Pulmonary artery endothelial cell (primary cell): ENCODE measurements at regions not wholly inside any gene's neighbourhood (a gene's known extent, or its start where the extent isn't known, plus 50 kb on each side); places are given as distances from the start of the nearest gene placed in this dataset.
"Not testable (repeated sequence)": the region's sequence is repeated elsewhere in the genome, so short reads cannot be mapped to it uniquely, and the experiment has no call there.

Experiments used
- DNase-seq: peaks from one replicate; pipeline ENCODE4 v3.0.0-alpha.2; 2011; ENCODE audit warnings: low read depth, low spot score

GRCh38 chr3:79976466-79976865, 208.7 kb upstream of the ROBO1 start:
- DNase-seq, result no peak

GRCh38 chr3:79973917-79974595, 206.3 kb upstream of the ROBO1 start:
- DNase-seq, result no peak

- no peak for DNase-seq
These were observed 205.7 kb upstream of the ROBO1 start for GRCh38 chr3:79973482-79973881.

GRCh38 chr3:79968418-79968817, 200.6 kb upstream of the ROBO1 start:
- DNase-seq, result no peak

GRCh38 chr3:79960594-79960993, 192.8 kb upstream of the ROBO1 start:
- no peak for DNase-seq

- DNase-seq, result no peak
These were observed 189.3 kb upstream of the ROBO1 start for GRCh38 chr3:79957066-79957465.

GRCh38 chr3:79954756-79955155, 187.0 kb upstream of the ROBO1 start:
- DNase-seq, result no peak

GRCh38 chr3:79953591-79954101, 185.8 kb upstream of the ROBO1 start:
- DNase-seq, result no peak

- DNase-seq, result not testable (repeated sequence)
These were observed 183.6 kb upstream of the ROBO1 start for GRCh38 chr3:79951426-79951825.

GRCh38 chr3:79947957-79948356, 180.2 kb upstream of the ROBO1 start:
- DNase-seq, result no peak

- DNase-seq, result no peak
These were observed 179.7 kb upstream of the ROBO1 start for GRCh38 chr3:79947469-79947868.

- no peak for DNase-seq
These were observed 169.8 kb upstream of the ROBO1 start for GRCh38 chr3:79937567-79937966.

- DNase-seq, result no peak
These were observed 162.4 kb upstream of the ROBO1 start for GRCh38 chr3:79930196-79930595.

GRCh38 chr3:79928687-79929408, 161.1 kb upstream of the ROBO1 start:
- DNase-seq, result no peak

- no peak for DNase-seq
These were observed 158.7 kb upstream of the ROBO1 start for GRCh38 chr3:79926522-79926921.

- DNase-seq, result no peak
These were observed 154.8 kb upstream of the ROBO1 start for GRCh38 chr3:79922633-79923032.

GRCh38 chr3:79917561-79917960, 149.8 kb upstream of the ROBO1 start:
- DNase-seq, result no peak

GRCh38 chr3:79910337-79910736, 142.5 kb upstream of the ROBO1 start:
- no peak for DNase-seq

- no peak for DNase-seq
These were observed 138.3 kb upstream of the ROBO1 start for GRCh38 chr3:79906106-79906505.

- DNase-seq, result no peak
These were observed 134.4 kb upstream of the ROBO1 start for GRCh38 chr3:79902151-79902550.

- DNase-seq, result no peak
These were observed 131.1 kb upstream of the ROBO1 start for GRCh38 chr3:79898907-79899306.

- no peak for DNase-seq
These were observed 128.3 kb upstream of the ROBO1 start for GRCh38 chr3:79896086-79896485.

- no peak for DNase-seq
These were observed 119.4 kb upstream of the ROBO1 start for GRCh38 chr3:79887213-79887612.
